NCI-H82 (cell line): ENCODE measurements at regions not wholly inside any gene's neighbourhood (a gene's known extent, or its start where the extent isn't known, plus 50 kb on each side); places are given as distances from the start of the nearest gene placed in this dataset.
A peak's percentile ranks its signal among the peaks of the same experiment; 100 is the strongest.
"Not testable (repeated sequence)": the region's sequence is repeated elsewhere in the genome, so short reads cannot be mapped to it uniquely, and the experiment has no call there.

Experiments used
- DNase-seq: peaks from one replicate; lab custom pipeline; 2025; lab: John Stamatoyannopoulos, UW

- peak; percentile 32 for DNase-seq
Measured at GRCh38 chr10:118870467-118871243, 115.9 kb upstream of the CACUL1 start.

DNA sequence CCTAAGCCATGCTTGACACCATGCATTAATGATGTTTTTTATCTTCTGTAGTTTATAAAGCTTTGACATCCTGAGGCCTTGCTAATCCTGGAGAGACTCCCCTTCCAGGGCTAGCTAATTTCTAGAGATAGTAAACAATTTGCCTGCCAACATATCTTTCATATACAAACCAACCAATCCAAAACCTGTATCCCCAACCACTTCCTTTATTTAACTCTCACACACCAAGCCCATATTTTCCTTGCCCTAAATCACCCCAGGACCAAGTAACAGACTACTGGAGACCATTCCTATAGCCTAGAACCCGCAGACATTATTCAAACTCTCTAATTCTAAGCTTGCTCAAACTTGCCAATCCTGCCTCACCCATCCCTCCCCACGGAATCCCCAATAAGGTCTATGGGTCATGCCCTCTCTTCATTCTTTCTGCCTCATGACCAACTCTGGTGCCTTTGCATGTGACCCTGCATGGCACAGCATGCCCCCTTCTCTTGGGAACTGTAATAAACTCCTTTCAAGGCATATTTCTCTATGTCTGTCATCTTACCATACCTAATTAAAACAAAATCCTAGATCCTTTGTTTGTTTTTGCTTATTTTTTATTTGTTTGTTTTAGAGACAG lies 116.6 kb upstream of the CACUL1 start:
- DNase-seq, result no peak

DNA sequence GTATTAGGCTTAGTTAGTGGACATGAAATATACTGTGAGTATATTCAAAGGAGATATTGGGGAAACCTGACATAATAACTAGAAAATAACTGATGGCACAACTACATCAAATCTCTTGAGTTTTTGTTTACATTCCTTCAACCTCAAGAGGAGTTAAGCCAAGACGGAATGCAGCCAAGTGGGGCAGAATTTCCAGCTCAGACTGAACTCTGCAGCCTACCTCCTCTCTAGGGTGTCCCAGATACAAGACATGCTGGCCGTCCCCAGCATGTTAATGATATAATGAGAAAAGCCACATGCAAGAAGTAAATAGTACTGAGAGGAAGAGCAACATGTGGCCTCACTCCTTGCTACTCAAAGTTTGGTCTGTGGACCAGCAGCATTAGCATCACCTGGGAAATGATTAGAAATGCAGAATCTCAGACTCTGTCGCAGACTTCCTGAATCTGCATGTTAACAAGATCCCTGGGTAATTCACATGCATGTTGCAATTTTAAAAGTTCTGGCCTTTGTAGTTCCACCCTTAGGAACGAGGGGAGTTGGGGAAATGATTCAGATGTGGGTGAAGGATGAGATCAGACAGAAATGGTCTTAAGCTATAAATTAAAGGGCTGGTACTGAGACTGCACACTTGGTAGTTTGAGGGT lies 118.4 kb upstream of the CACUL1 start:
- no peak for DNase-seq

- DNase-seq, result no peak
Measured at GRCh38 chr10:118873738-118874105, 119.0 kb upstream of the CACUL1 start.

- DNase-seq, result no peak
Measured at GRCh38 chr10:118874171-118874570, 119.4 kb upstream of the CACUL1 start.

GRCh38 chr10:118875087-118875486 lies 120.3 kb upstream of the CACUL1 start:
- no peak for DNase-seq

DNA sequence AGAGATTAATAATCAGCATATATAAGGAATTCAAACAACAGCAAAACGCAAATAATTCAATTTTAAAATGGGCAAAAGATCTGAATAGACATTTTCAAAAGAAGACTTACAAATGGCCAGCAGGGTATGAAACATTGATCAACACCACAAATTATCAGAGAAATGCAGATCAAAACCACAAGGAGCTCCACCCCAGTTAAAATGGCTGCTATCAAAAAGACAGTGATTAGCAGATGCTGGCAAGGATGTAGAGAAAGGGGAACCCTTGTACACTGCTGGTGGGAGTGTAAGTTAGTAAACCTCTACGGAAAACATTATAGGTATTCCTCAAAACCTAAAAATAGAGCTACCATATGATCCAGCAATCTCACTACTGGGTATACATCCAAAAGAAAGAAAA lies 128.0 kb upstream of the CACUL1 start:
- DNase-seq, result no peak

GRCh38 chr10:118892255-118892654 lies 137.3 kb upstream of the NANOS1 start:
- DNase-seq, result no peak

- not testable (repeated sequence) for DNase-seq
Measured at GRCh38 chr10:118894891-118895290, 134.6 kb upstream of the NANOS1 start.

- DNase-seq, result no peak
Measured at GRCh38 chr10:118900617-118901016, 128.9 kb upstream of the NANOS1 start.

- no peak for DNase-seq
Measured at GRCh38 chr10:118901380-118901779, 128.1 kb upstream of the NANOS1 start.

- DNase-seq, result no peak
Measured at GRCh38 chr10:118901906-118902305, 127.6 kb upstream of the NANOS1 start.

GRCh38 chr10:118902656-118903055 lies 126.9 kb upstream of the NANOS1 start:
- not testable (repeated sequence) for DNase-seq

DNA sequence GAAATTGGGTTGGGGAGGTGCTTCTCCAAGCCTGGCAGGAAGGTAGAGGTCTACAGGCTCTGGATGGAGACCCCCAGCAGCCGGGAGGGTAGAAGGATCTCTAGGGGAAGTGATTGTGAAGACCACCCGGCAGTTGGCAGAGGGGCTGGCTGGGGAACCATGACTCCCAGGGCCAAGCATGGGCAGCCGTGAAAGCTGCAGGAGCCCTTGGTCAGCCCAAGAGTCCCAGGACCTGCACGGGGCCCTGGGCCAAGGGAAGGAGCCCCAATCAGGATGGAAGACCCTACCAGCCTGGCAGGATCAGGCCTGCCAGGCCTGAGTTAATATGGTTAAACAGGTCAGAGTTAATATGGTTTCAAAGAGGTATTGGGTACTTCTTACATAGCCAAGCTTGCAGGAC lies 126.3 kb upstream of the NANOS1 start:
- DNase-seq, result no peak

DNA sequence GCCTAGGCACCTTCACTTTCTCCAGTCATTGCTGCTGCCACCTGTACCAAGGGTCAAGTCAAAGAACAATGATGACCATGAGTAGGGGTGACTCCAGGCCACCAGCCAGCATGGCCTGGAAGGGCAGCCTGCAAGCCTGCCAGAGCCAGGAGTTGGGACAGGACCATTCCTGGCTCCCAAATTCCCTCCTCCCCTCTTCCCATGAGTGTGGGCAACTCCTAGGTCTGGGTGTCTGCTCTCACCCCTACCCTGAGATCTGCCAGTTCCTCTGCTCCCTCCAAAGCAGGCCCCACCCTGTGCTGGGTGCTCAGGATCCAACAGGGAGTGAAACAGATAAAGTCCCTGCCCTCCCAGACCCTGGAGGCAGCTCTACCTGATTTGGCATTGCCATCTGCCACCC lies 125.8 kb upstream of the NANOS1 start:
- DNase-seq, result no peak

GRCh38 chr10:118904286-118904685 lies 125.2 kb upstream of the NANOS1 start:
- DNase-seq, result no peak

- DNase-seq, result no peak
Measured at GRCh38 chr10:118907051-118907450, 122.5 kb upstream of the NANOS1 start.

GRCh38 chr10:118908557-118909256 lies 120.8 kb upstream of the NANOS1 start:
- peak; percentile 20 for DNase-seq

GRCh38 chr10:118910702-118911101 lies 118.8 kb upstream of the NANOS1 start:
- DNase-seq, result no peak

- no peak for DNase-seq
Measured at GRCh38 chr10:118911363-118911762, 118.2 kb upstream of the NANOS1 start.

DNA sequence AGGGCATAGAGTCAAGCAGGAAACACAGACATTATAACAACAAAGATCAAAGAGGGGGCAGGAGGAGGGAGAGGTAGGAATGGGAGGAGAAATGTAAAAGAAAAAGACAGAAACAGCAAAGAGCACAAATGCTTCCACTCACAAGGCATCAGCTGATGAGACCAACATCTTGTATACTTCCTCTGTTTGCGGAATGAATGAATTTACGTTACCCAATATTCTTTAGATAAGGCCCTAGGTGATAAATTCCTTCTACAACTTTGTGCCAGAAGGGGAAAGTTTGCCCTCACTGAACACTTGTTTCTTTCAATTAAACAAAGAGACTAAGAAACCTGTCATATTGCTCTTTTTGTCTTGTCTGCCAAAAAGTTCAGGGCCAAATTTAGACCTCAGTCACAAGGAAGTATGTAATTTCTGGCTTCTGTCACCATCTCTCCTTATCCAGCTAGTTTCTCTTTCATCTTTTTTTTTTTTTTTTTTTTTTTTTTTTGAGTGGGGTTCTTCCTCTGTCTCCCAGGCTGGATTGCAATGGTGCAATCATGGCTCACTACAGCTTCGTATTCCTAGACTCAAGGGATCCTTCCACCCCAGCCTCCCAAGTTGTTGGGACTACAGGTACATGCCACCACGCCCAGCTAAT lies 116.4 kb upstream of the NANOS1 start:
- no peak for DNase-seq

GRCh38 chr10:118913825-118914224 lies 115.7 kb upstream of the NANOS1 start:
- DNase-seq, result no peak
